Gastrocnemius medialis (tissue), 4 donors: ENCODE measurements at regions not wholly inside any gene's neighbourhood (a gene's known extent, or its start where the extent isn't known, plus 50 kb on each side); places are given as distances from the start of the nearest gene placed in this dataset.

Source experiments
- ATAC-seq, 2 donors: fragments of 150-250 bp; one replicate each; pipeline ENCODE4 v1.9.1; 2016
- DNase-seq, 2 donors: peaks; one replicate each; pipeline ENCODE4 v3.0.0-alpha.2; 2019
- H3K27ac ChIP-seq, 4 donors: fragments of 200-600 bp; sonication (generic); 1 replicate in 1 of 4; 2 replicates in 3 of 4; pipeline ENCODE4 v1.5.1; 2016 to 2018; ENCODE audit warnings: mild to moderate bottlenecking in 2 of 4, moderate library complexity in 1 of 4
- H3K27me3 ChIP-seq, 3 donors: fragments of 200-600 bp; sonication (generic) in 2 of 3; 1 replicate in 1 of 3; 2 replicates in 2 of 3; pipeline versions ENCODE4 v1.5.1 to v1.6.0; 2016 to 2019; ENCODE audit warnings: mild to moderate bottlenecking in 1 of 3, moderate library complexity in 1 of 3
- H3K36me3 ChIP-seq, 2 donors: fragments of 200-600 bp; sonication (generic) in 1 of 2; one replicate each; pipeline ENCODE4 v1.5.1; 2017 to 2018
- H3K4me1 ChIP-seq, 2 donors: fragments of 200-600 bp; sonication (generic) in 1 of 2; one replicate each; pipeline ENCODE4 v1.5.1; 2016 to 2017; ENCODE audit warnings: mild to moderate bottlenecking in 2 of 2
- H3K4me3 ChIP-seq, 4 donors: fragments of 200-600 bp; sonication (generic) in 3 of 4; 1 replicate in 1 of 4; 2 replicates in 3 of 4; pipeline ENCODE4 v1.5.1; 2016 to 2019; ENCODE audit warnings: mild to moderate bottlenecking in 2 of 4
- H3K9me3 ChIP-seq, 3 donors: fragments of 200-600 bp; sonication (generic) in 2 of 3; 1 replicate in 1 of 3; 2 replicates in 2 of 3; pipeline ENCODE4 v1.5.1; 2016 to 2019
- POLR2A ChIP-seq, 2 donors: fragments of 450-650 bp; IDR thresholded peaks; one replicate each; pipeline ENCODE4 v1.6.1; 2017; ENCODE audit warnings: antibody characterized with exemption in 2 of 2, mild to moderate bottlenecking in 2 of 2, moderate library complexity in 2 of 2
- in situ Hi-C, 4 donors: fragments of 200-750 bp; cut with MboI; loops; one replicate each; pipeline versions ENCODE4 v1.15.0 to v1.8.0; 2017; ENCODE audit warnings: low sequenced_read_pairs in 4 of 4
- intact Hi-C: fragments of 100-400 bp; cut with DNase I; formaldehyde crosslinking; loops from one replicate; pipeline ENCODE4 v1.15.1; 2023; ENCODE audit warnings: low total_unique reads
- TF ChIP-seq, protein P1 (sequence below), 5 experiments: fragments of 450-650 bp in 3 of 5; fragments of 200-600 bp in 2 of 5; sonication (generic) in 2 of 5; IDR thresholded peaks in 4 of 5; conservative IDR thresholded peaks in 1 of 5; 1 replicate in 4 of 5; 2 replicates in 1 of 5; pipeline ENCODE4 v1.5.1; 2016 to 2019; ENCODE audit warnings: antibody characterized with exemption in 5 of 5, mild to moderate bottlenecking in 3 of 5, moderate library complexity in 3 of 5

DNA sequence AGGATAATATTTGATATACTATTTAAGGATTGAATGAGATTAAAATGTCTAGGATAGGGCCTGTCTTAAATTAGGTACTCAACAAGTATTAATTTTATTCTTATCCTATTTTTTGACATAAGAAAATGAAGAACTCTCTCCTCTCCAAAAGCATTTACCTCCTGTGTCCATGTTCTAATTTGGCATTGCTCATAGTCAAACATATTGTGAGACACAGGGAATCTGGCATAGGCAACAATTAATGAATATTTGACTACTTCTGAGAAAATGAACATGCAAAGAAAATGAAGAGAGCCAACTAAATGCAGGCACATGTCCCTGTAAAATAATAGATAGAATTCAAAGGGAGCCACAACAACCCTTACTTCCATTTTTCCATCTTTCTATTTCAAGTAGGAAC, 198.5 kb upstream of the C11orf87 start:
- Histone ChIP-seq H3K27me3 (no peaks in the 10 kb centered on the region), H3K4me1 (no peaks in the 10 kb centered on the region), H3K27ac (no peak overlapping the region), H3K36me3 (no peaks in the 10 kb centered on the region), H3K9me3 (no peaks in the 10 kb centered on the region), H3K4me3 (no peak overlapping the region)
- in situ Hi-C loops (no loop called here), intact Hi-C loops (no loop called here)
- TF ChIP-seq, protein P1, sequence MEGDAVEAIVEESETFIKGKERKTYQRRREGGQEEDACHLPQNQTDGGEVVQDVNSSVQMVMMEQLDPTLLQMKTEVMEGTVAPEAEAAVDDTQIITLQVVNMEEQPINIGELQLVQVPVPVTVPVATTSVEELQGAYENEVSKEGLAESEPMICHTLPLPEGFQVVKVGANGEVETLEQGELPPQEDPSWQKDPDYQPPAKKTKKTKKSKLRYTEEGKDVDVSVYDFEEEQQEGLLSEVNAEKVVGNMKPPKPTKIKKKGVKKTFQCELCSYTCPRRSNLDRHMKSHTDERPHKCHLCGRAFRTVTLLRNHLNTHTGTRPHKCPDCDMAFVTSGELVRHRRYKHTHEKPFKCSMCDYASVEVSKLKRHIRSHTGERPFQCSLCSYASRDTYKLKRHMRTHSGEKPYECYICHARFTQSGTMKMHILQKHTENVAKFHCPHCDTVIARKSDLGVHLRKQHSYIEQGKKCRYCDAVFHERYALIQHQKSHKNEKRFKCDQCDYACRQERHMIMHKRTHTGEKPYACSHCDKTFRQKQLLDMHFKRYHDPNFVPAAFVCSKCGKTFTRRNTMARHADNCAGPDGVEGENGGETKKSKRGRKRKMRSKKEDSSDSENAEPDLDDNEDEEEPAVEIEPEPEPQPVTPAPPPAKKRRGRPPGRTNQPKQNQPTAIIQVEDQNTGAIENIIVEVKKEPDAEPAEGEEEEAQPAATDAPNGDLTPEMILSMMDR (IDR thresholded peaks at IDR 0.05 in 4 of 5, conservative IDR thresholded peaks at IDR 0.05 in 1 of 5): no peak
- TF ChIP-seq POLR2A (IDR thresholded peaks at IDR 0.05): no peak
- DNase-seq: no peak
- ATAC-seq: no peak

DNA sequence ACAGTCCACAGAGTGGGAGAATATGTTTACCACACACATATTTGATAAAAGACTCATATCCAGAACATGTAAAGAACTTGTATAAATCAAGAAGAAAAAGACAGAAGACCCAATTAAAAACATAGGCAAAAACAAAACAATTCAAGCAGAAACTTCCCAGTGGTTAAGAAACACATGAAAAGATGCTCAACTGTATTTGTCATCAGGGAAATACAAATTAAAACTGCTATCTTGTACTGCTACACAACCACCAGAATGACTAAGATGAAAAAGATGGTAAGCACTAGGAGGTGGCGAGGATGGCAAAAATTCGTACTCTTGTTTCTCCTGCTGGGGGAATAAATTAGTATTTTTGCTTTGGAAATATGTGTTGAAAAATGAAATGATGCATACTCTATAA, 192.3 kb upstream of the C11orf87 start:
- Histone ChIP-seq H3K4me3 (no peak overlapping the region), H3K36me3 (no peaks in the 10 kb centered on the region), H3K4me1 (no peaks in the 10 kb centered on the region), H3K27me3 (no peaks in the 10 kb centered on the region), H3K9me3 (no peaks in the 10 kb centered on the region), H3K27ac (no peak overlapping the region)
- TF ChIP-seq, protein P1 (IDR thresholded peaks at IDR 0.05 in 4 of 5, conservative IDR thresholded peaks at IDR 0.05 in 1 of 5): no peak
- TF ChIP-seq POLR2A (IDR thresholded peaks at IDR 0.05): no peak
- no peak for DNase-seq
- in situ Hi-C loops: no loop called here
- no peak for ATAC-seq
- intact Hi-C loops: no loop called here

DNA sequence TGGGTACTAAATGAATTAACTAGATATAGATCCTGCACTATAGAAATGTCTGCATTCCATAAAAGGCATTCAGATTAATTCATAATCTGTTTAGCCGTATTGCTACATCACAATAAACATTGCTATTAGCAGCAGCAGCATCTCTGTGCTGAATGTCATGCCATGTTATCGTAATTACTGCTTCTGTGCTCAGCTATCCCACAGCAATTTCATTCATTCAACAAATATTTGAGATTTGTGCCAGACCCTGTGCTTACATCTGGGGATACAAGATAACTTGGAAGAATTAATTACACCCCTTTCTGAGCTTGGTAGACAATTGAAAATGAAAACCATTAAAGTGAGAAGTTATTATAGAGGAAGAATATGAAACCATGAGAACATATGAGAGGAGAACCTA, 185.8 kb upstream of the C11orf87 start:
- Histone ChIP-seq H3K36me3 (no peaks in the 10 kb centered on the region), H3K9me3 (no peaks in the 10 kb centered on the region), H3K27me3 (no peaks in the 10 kb centered on the region), H3K27ac (no peak overlapping the region), H3K4me3 (no peak overlapping the region), H3K4me1 (no peaks in the 10 kb centered on the region)
- intact Hi-C loops: no loop called here
- no peak for DNase-seq
- TF ChIP-seq POLR2A (IDR thresholded peaks at IDR 0.05): no peak
- TF ChIP-seq, protein P1 (IDR thresholded peaks at IDR 0.05 in 4 of 5, conservative IDR thresholded peaks at IDR 0.05 in 1 of 5): no peak
- in situ Hi-C loops: no loop called here
- ATAC-seq: no peak

DNA sequence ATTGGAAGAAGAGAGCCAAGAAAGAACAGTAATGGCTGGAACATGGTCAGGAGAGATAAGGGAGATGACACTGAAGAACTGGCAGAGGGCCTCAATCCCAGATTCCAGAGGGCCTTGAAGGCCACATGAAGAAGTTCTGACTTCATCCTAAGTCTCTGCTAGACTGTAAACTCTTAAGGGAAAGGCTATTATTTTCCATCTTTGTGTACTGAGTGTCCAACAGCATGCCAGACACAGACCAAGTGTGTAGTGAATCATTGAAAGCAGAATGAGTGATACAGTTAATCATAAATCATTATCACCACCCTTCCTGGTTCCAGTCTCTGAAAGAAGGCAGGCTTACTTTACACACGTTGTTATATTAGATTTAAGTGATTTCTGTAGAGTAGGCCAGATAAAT, 185.3 kb upstream of the C11orf87 start:
- Histone ChIP-seq H3K27ac (no peak overlapping the region), H3K4me1 (no peaks in the 10 kb centered on the region), H3K9me3 (no peaks in the 10 kb centered on the region), H3K27me3 (no peaks in the 10 kb centered on the region), H3K36me3 (no peaks in the 10 kb centered on the region), H3K4me3 (no peak overlapping the region)
- in situ Hi-C loops: no loop called here
- intact Hi-C loops: no loop called here
- ATAC-seq (no peak), DNase-seq (no peak)
- no peak for TF ChIP-seq POLR2A (IDR thresholded peaks at IDR 0.05)
- TF ChIP-seq, protein P1 (IDR thresholded peaks at IDR 0.05 in 4 of 5, conservative IDR thresholded peaks at IDR 0.05 in 1 of 5): no peak

DNA sequence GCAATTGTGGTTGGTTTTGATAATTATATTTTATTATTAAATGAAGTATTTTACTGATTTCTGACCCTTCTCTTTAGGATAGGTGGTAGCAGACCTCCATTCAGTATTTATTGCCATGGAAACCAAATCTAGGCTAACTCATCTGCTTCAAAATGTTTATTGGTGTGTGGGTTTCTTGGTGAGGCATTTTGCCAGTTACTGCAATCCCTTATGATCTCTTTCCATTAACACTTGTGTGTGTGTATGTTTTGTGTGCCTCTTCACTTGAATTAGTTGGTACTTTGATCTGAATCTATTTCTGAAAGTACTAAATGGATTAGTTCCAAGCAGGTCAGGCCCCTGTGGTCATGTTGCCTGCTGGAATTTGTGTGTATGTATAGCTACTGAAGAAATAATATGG, 184.4 kb upstream of the C11orf87 start:
- H3K27ac ChIP-seq: no peak overlapping the region
- no peaks in the 10 kb centered on the region for H3K9me3 ChIP-seq
- H3K4me3 ChIP-seq: no peak overlapping the region
- no peak for TF ChIP-seq POLR2A (IDR thresholded peaks at IDR 0.05)
- TF ChIP-seq, protein P1 (IDR thresholded peaks at IDR 0.05 in 4 of 5, conservative IDR thresholded peaks at IDR 0.05 in 1 of 5): no peak
- in situ Hi-C loops: no loop called here
- DNase-seq (no peak), ATAC-seq (no peak)
- intact Hi-C loops: no loop called here
- H3K27me3 ChIP-seq: no peaks in the 10 kb centered on the region
- no peaks in the 10 kb centered on the region for H3K4me1 ChIP-seq
- H3K36me3 ChIP-seq: no peaks in the 10 kb centered on the region
